ENCODE measurements at regions not wholly inside any gene's neighbourhood (a gene's known extent, or its start where the extent isn't known, plus 50 kb on each side); places are given as distances from the start of the nearest gene placed in this dataset.

DNA sequence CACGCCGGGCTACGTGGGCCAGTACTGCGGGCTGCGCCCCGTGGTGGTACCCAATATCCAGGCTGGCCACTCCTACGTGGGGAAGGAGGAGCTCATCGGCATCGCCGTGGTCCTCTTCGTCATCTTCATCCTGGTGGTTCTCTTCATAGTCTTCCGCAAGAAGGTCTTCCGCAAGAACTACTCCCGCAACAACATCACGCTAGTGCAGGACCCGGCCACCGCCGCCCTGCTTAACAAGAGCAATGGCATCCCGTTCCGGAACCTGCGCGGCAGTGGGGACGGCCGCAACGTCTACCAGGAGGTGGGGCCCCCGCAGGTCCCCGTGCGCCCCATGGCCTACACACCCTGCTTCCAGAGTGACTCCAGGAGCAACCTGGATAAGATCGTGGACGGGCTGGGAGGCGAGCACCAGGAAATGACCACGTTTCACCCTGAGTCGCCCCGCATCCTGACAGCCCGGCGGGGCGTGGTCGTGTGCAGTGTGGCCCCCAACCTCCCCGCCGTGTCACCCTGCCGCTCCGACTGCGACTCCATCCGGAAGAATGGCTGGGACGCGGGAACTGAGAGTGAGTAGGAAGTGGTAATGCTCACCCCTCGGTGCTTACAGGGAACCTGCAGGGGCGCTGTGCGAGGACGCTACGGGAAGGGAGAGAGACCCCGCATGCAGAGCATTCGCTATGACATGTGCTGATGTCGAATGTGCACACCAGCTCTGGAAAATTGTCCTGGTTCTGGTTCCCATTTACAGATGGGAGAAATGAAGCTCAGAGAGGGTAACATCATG, 86.4 kb upstream of the MTNR1B start:
- no peak for DNase-seq

DNA sequence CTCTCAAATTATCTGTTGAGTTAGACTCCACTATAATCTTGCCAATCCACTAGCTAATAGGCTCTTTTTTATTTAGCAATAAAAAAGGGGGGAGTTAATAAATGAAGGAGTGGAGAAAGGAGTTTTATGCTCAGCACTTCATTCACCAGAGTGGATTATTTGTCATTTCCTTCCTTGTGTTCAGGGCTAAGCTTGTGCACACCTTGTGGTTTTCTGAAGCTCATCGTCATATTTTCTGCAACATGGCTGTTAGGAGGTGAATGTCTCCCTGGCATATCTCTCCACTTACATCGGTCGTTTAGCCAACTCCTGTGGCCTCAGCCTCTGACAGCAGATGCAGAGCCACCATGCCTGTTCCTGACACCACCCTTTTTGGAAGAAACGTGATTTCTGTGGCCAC, 83.9 kb upstream of the MTNR1B start:
- no peak for DNase-seq

DNA sequence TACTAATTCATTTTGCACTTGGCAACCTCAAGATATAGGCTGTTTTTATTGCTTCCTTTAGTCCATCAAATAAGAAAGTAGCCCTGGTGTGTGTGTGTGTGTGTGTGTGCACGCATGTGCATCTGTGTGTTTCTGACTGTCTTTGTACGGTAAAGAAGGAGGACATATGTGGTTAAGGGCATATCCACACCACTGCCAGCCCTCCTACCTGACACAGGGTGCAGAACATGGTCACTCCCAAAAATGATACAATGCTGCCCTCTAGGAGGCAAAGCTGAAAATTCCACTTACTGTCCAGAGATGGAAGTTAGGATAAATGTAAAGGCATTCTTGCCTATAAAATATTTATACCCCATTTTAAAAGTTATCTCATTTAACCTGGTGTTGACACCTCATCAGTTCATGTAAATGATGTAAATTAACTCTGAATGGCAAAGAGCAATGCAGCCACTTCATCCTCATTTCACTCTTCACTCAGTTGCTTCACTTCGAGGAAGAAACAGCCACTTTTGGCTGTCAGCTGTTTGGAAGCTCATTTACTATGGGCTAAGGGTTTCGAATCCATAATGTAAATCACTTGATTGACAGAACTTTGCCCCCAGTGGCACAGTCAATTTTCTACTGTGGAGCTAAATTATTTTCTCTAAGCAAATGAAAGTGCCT, 83.1 kb upstream of the MTNR1B start:
- peak; percentile 48 to 63 (median 51) for DNase-seq

DNA sequence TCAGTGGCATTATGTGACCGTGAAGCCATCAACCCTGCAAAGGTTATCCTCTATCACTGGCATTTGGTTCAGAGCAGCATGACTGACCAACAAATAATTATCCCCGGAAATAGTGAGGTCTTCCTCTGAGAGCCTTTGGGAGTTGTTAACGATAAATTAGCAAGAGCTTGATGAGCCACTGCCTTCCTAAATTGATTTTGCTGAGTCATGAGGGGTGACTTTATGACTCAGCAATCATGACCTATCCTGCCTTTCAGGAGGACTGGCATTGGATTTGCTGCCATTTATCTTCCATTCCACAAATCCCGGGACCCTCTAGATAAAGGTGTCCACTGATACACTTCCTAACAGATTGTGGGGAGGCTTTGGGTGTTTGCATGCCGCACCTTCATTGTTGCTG, 80.8 kb upstream of the MTNR1B start:
- DNase-seq = no peak

DNA sequence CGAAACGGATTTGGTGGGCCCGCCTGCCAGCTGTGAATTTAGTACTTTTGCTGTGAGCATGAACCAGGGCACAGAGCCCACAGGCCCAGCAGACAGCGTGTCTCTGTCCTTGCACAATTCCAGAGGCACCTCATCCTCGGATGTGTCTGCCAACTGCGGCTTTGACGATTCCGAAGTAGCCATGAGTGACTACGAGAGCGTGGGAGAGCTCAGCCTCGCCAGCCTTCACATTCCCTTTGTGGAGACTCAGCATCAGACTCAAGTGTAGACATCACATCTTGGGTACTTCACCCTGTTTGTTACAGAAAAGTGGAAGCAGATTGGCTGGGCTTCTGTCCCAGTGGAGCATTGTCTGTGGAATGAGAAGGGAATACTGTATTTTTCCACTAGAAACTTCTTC, 78.6 kb upstream of the MTNR1B start:
- no peak for DNase-seq

DNA sequence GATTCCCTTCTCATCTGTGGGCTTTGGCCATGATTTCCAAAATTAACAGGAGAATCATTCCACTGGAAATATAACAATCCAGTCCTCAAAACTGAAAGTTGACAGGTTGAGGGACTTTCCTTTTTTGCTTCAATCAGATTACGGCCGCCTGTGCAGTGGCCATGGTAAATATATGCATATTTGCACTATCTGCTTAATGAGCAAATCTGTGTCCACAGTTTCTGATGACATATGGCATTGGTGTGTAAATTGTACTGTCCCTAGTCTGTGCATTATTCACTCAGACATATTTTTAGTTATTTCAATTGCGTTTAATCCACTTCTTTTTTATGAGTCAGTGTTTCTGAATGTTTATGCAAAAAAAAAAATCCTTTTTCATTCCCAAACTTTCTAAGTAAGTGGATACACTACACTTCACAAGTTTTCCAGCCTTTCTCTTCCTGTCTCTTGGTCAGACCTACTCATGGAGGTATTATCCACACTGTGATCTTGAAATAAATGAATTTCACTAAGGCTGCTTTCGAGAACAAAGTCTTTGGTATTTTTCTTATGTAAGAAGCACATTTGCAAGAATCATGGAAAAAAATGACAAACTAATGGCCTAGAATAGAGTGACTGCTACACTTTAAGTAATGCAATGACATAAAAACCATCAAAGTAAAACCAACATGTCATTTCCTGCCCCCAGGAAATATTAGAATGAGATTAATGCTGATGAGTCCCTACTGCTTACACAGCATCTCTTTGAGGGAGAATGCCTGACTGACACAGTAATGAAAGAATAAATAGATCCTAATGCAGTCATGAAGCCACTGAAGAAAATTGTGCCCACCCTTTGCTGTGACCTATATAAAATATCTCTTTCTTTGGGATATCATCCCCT, 76.4 kb upstream of the MTNR1B start:
- no peak for DNase-seq

DNA sequence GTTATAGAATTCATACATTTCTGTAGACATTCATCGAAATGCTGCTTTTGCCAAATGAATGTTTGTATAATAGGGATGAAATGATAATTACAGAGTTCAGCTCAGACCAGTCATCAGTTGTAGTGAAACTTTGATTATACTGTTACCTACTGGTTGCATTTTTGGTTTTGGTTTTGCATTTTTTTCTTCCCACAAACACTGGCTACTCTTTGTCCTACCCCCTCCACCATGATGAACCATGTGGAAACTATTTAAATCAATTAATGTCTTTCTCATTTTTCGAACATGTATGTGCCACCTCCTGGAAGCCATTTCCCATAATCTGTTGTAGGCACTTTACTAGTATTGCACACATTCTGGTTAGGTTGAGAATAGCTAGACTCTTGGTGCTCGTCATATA, 75.3 kb upstream of the MTNR1B start:
- DNase-seq = no peak

DNA sequence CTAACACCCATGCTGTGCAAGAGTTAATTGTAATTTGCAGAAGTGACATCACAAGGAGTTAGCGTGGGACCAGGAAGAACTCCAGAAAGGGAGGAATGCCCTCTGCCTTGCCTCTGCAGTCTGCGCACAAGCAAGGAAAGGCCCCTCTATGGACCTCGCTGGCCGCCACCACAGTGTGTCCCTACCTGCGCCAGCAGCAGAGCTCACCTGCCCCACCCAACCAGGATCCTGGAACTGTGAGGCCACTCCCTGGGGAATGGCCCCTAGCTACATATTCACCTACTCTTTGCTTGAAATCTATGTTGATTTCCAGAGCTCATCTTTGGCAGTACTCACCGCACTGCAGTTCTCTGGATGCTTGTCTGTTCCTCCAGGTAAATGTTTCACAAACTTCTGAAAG, 72.0 kb upstream of the MTNR1B start:
- DNase-seq = no peak

DNA sequence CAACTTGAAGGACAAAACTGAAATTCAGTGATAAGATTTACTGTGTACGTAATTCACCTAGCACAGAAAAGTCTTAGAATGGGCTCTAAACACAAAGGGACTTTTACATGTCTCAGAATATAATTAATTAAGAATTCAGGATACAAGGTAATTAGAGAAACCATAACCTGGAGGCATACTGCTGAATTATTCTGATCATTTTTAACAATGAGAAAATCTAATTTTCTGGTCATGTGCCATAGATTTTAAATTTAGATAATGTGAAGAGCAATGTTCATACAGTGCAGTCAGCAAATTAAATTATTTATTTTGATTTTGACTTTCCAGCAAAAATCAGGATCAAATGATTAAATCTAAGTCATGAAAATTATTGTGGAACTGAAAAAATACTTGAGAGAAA, 67.0 kb upstream of the MTNR1B start:
- DNase-seq = no peak

DNA sequence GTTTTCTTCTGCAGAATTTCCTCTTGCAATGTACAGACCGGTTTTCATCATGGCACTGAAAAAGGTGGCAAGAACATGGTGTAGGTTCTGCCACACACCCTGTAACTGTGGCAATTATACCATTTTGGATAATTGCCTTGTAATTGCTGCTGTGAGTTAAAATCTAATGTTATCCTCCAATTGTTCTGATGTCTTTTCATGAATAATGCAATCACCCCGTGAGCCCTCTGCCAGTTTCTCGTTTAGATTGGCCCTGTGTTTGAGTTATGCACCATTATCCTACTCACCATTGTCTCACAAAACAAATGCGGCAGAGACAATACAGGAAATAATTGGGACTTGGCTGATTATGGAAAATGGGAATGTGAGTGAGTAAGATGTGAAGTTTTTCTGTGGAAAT, 61.8 kb upstream of the MTNR1B start:
- no peak for DNase-seq

DNA sequence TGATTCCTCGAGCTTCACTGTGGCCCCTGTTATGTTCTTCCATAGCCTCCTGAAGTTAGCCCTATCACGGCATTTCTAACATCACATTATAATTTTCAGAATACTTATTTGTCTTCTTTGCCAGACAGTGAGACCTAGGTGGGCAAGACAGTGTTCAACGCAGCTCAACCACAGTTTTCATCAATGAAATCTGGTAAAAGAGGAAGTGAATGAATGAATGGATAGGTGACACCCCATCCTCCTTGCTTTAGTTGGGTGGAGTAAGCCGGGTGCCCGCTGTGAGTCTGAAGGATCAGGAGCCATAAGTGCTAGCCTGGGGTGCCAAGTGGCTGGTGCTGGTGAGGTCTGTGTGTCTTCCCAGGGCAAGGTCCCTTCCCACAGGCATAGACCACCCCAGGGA, 60.2 kb upstream of the MTNR1B start:
- DNase-seq = no peak

DNA sequence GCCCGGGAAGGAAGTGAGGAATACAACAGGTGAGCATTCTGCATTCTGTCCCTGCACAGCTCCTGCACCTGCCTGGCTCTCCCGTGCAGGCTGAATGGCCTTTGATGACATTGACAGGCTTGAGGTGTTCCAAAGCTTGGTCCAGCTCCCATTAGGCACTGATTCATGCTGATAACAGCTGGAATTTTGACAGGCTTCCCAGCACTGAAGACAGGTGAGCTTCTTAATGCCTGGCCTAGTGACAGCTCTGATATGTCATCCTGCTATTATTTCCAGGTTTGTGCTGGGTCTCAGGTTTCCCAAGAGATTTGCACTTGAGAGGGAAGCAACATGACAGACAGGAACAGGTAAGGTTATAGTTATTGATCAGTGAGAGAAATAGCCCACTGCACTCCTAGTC, 58.0 kb upstream of the MTNR1B start:
- DNase-seq = no peak

DNA sequence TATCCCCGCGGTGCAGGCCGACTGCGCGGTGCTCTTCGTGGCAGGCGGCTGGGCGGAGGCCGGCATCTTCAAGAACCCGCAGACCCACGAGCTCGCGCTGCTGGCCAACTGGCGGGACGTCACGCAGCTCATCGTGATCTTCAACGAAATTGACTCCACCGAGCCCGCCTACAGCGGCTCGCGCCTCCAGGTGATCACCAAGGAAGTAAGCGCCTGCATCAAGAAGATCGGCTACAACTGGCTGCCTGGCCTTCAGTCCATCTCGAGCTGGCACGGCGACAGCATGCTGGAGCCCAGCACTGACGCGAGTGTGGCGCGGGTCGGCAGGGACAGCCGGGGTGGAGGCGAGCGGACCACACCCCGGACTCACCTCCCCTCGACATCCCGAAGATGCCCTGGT, 53.9 kb upstream of the MTNR1B start:
- DNase-seq = no peak

DNA sequence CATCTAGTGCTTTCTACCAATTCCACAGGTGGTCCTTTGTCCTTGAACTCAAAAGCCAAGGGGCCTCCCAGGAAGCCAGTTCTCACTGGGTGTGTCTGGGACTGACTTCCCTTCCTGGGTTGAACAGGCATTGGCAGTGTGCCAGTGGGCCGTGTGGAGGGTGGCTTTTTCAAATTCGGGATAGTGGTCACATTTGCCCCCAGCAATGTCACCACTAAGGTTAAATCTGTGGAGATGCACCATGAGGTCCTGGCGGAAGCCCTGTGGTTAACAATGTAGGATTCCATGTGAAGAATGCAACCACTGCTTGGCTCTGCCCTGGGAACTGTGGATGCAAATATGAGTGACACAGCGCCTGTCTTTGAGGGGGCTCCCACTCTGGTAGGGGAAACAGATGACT, 53.2 kb upstream of the MTNR1B start:
- DNase-seq = no peak

DNA sequence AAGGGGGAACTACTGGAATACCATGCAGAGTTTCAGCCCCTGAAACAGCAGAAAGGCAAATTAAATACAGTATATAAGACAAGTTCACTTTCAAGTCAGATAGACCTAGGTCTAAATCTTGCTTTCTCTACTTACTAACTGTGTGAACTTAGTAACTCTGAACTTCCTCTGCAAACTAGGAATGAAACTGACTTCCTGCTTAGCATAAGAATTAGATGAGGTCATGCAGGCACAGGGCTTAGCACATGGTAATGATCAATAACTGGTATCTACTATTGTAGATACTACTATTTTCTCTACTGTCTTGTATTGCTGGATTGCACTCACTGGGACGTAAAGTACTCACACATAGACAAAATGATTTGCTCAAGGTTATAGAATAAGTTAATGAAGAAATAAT, 51.5 kb upstream of the MTNR1B start:
- DNase-seq = peak in 1 of 3 donors; percentile 3

DNA sequence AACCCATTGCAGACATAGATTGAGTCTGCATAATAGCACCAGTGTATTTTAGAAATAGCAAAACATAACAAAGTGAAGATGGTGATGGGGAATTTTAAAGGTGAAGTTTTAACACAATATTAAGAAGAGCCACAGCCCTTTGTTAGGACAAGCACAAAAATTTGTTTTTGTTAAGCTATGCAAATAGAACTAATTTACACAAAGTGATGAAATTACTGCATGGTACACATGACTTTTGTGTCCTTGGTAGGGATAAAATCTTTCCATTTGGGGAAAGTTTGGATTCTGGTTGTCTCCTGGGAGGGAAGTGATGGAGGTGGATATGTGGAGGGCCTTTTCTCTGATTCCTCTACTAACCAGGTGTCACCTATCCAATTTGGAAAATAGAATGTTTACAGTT, 50.4 kb upstream of the MTNR1B start:
- no peak for DNase-seq
